ENCODE measurements at regions not wholly inside any gene's neighbourhood (a gene's known extent, or its start where the extent isn't known, plus 50 kb on each side); places are given as distances from the start of the nearest gene placed in this dataset.
"Not testable (repeated sequence)": the region's sequence is repeated elsewhere in the genome, so short reads cannot be mapped to it uniquely, and the experiment has no call there.

- no peak for DNase-seq
Measured at GRCh38 chr17:5753421-5753820, 169.1 kb upstream of the NLRP1 start.

- no peak for DNase-seq
Measured at GRCh38 chr17:5757314-5757907, 173.1 kb upstream of the NLRP1 start.

DNA sequence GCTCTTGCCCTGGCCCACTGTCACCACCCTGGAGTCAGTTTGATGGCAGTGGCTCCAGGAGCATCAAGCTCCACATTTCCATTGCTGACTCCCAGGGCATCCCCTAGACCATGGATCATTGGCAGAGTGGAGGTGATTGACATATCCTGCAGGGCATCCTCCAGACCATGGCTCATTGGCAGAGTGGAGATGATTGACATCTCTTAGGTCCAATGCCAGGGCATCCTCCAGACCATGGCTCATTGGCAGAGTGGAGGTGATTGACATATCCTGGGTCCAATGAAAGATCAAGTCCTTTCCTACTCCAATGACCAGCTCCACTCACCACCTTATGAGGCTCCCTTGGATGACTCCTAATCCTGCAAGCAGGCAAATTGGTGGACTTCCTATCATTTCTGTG is 174.3 kb upstream of the NLRP1 start:
- DNase-seq: peak in 1 of 2 experiments; percentile 30

- DNase-seq: no peak
Measured at GRCh38 chr17:5759501-5759925, 175.2 kb upstream of the NLRP1 start.

- DNase-seq: no peak
Measured at GRCh38 chr17:5762191-5762590, 177.9 kb upstream of the NLRP1 start.

- DNase-seq: no peak
Measured at GRCh38 chr17:5763595-5764306, 179.4 kb upstream of the NLRP1 start.

DNA sequence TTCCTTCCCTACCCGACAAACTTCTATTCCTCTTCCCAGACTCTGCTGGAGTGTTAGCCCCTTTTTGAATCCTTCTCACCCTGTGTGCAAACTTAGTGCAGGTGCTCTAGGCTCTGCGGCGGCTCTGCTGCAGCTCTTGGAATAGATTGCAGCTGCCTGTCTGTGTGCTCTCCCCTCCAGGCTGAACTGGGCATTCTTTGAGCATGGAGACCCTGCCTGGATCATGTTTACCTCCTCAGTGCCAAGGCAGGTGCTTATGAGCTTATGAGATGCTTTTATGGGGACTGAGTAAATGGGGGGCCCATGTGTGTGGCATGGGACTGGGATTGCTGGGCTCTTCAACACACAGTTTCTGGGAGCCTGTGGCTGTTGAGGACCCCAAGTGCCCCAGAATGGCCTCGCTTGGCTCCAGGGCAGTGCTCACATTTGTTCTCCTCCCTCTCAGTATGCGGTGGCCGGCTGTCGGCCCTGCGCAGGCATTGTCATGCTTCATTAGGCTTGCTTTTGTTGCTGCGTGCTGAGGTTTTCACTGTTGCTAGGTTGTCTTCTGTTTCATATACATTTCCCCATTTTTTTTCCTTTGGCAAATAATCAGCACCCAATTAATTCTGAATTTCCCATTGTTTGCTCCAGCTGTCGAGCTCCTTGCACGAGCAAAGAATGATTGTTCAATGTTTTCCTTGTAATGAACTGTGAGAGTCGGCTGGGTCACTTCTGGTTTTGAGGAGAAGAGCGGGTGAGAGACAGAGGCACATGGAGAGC is 185.5 kb upstream of the NLRP1 start:
- peak in 1 of 2 experiments; percentile 31 for DNase-seq

GRCh38 chr17:5770441-5771270 is 186.3 kb upstream of the NLRP1 start:
- DNase-seq: no peak

GRCh38 chr17:5771271-5771577 is 186.9 kb upstream of the NLRP1 start:
- not testable (repeated sequence) for DNase-seq

- DNase-seq: not testable (repeated sequence)
Measured at GRCh38 chr17:5772017-5772416, 187.7 kb upstream of the NLRP1 start.

- no peak for DNase-seq
Measured at GRCh38 chr17:5772720-5773119, 188.4 kb upstream of the NLRP1 start.

GRCh38 chr17:5773816-5774360 is 189.6 kb upstream of the NLRP1 start:
- no peak for DNase-seq

- DNase-seq: no peak
Measured at GRCh38 chr17:5775098-5775497, 190.8 kb upstream of the NLRP1 start.

GRCh38 chr17:5780476-5780875 is 196.2 kb upstream of the NLRP1 start:
- DNase-seq: no peak

DNA sequence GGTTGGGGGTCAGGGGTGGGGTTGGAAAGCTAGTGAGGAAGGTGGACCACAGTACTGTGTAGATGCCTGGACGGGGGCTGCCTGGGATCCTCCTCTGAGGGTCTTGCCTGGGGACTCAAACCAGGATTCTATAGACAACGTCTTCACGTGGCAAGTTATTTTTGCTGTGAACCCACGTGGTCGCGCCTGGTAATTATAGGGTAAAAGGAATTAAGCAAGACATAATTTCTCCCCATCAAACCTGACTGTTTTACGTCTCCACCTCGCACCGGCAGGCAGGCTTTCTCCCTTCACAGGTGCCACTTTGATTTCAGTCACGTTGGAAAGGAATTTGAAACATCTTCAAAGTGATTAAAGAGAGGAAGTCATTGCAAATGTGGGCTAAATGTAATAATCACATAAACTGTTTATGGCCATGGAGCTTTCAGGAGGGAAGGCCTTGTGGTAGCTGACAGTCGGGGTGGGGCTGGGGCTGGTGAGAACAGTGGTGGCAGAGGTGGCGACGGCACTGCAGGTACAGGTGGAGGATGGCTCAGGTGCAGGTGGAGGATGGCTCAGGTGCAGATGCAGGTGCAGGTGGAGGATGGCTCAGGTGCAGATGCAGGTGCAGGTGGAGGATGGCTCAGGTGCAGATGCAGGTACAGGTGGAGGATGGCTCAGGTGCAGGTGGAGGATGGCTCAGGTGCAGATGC is 197.1 kb upstream of the NLRP1 start:
- DNase-seq: no peak

GRCh38 chr17:5783269-5783668 is 199.0 kb upstream of the NLRP1 start:
- DNase-seq: no peak

- no peak for DNase-seq
Measured at GRCh38 chr17:5783851-5784250, 199.5 kb upstream of the NLRP1 start.

DNA sequence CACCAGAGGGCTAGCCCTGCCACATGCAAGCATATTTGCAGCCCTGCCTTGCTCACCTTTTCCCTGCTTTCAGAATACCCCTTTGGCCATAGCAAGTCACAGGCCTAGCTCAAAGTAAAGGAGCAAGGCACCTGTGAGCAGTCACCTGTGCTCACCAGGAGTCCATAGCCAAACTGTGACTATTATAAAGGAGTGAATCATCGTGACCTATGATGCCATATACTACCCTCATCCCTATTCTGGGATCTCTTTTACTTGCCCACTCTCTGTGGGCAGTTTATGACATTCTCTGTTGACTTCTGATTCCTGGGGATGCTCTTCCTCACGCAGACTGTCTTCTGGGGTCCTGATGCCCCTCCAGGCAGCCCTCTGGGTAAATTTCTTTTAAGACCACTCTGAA is 200.5 kb upstream of the NLRP1 start:
- DNase-seq: no peak

GRCh38 chr17:5785338-5785737 is 201.0 kb upstream of the NLRP1 start:
- no peak for DNase-seq

- DNase-seq: no peak
Measured at GRCh38 chr17:5785867-5786509, 201.7 kb upstream of the NLRP1 start.

DNA sequence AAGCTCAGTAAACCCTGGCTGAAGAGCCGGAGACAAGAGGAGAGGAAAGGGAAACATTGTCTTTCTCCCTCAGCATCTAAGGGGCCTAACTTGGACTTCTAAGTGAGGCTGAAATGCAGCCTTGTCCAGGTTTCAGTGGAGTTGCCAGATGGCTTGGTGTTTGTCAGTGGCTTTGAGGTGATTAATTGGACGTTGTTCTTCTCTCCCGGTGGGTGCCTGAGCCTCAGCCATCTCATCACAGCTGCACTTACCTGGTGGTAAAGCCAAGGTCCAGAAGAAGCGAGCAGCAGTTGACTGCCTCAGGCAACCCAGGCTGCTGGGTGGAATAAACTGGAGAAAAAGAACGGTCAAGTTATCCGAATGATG is 202.2 kb upstream of the NLRP1 start:
- DNase-seq: no peak
